PC-9 (cell line): ENCODE measurements at regions not wholly inside any gene's neighbourhood (a gene's known extent, or its start where the extent isn't known, plus 50 kb on each side); places are given as distances from the start of the nearest gene placed in this dataset.

ENCODE experiments used
- CTCF ChIP-seq: fragments of 200-600 bp; sonication (generic); conservative IDR thresholded peaks from 2 replicates; pipeline ENCODE4 v1.6.1; 2017; ENCODE audit warnings: mixed run types, antibody characterized with exemption, mild to moderate bottlenecking, moderate library complexity
- EZH2 ChIP-seq: fragments of 200-600 bp; sonication (generic); IDR thresholded peaks from 2 replicates; pipeline ENCODE4 v1.8.0; 2017; ENCODE audit warnings: antibody characterized with exemption, low read depth

- TF ChIP-seq CTCF (no peak), EZH2 (no peak)
Measured at GRCh38 chr5:90227683-90228082, 181.9 kb downstream of the CETN3 start.
